SU-DHL-6 (cell line): ENCODE measurements at regions not wholly inside any gene's neighbourhood (a gene's known extent, or its start where the extent isn't known, plus 50 kb on each side); places are given as distances from the start of the nearest gene placed in this dataset.

Source experiments
- CTCF ChIP-seq: fragments of 200-600 bp; sonication (generic); IDR thresholded peaks from one replicate; pipeline ENCODE4 v1.5.1; 2017; ENCODE audit warnings: antibody characterized with exemption, mild to moderate bottlenecking, low read length, moderate library complexity; ENCODE audit not compliant: insufficient read depth, poor library complexity, severe bottlenecking
- EZH2phosphoT487 ChIP-seq: fragments of 200-600 bp; sonication (generic), shearing (Covaris generic); conservative IDR thresholded peaks from 2 replicates; pipeline ENCODE4 v1.6.1; 2018; ENCODE audit warnings: mild to moderate bottlenecking, antibody characterized with exemption, low read length, moderate library complexity, mixed read lengths

GRCh38 chr20:55880361-55880760 is 125.0 kb downstream of the CBLN4 start:
- no peak for TF ChIP-seq CTCF
- TF ChIP-seq EZH2phosphoT487: no peak
